Endometrium (tissue), 2 donors: ENCODE measurements at regions not wholly inside any gene's neighbourhood (a gene's known extent, or its start where the extent isn't known, plus 50 kb on each side); places are given as distances from the start of the nearest gene placed in this dataset.
"Not testable (repeated sequence)": the region's sequence is repeated elsewhere in the genome, so short reads cannot be mapped to it uniquely, and the experiment has no call there.

Source experiments
- FAIRE-seq: peaks from 2 replicates; lab custom pipeline; 2012; peaks lifted over from hg19 to GRCh38; lab: Jason Lieb, UNC
- donor health status: control.
- donor health status: control.

GRCh38 chrX:43375136-43375535 is 281.0 kb upstream of the MAOA start:
- no peak for FAIRE-seq

GRCh38 chrX:43380704-43381103 is 275.4 kb upstream of the MAOA start:
- no peak for FAIRE-seq

- no peak for FAIRE-seq
These were observed 269.2 kb upstream of the MAOA start for GRCh38 chrX:43386875-43387274.

GRCh38 chrX:43405191-43405590 is 250.9 kb upstream of the MAOA start:
- no peak for FAIRE-seq

- FAIRE-seq: no peak
These were observed 232.2 kb upstream of the MAOA start for GRCh38 chrX:43423876-43424275.

- FAIRE-seq: no peak
These were observed 219.6 kb upstream of the MAOA start for GRCh38 chrX:43436517-43436916.

GRCh38 chrX:43446752-43447151 is 209.3 kb upstream of the MAOA start:
- no peak for FAIRE-seq

GRCh38 chrX:43448688-43449087 is 207.4 kb upstream of the MAOA start:
- FAIRE-seq: no peak

- no peak for FAIRE-seq
These were observed 205.7 kb upstream of the MAOA start for GRCh38 chrX:43450355-43450754.

- FAIRE-seq: not testable (repeated sequence)
These were observed 204.0 kb upstream of the MAOA start for GRCh38 chrX:43451976-43452686.

- no peak for FAIRE-seq
These were observed 200.0 kb upstream of the MAOA start for GRCh38 chrX:43456063-43456462.

- FAIRE-seq: no peak
These were observed 199.2 kb upstream of the MAOA start for GRCh38 chrX:43456906-43457305.

GRCh38 chrX:43467608-43468234 is 188.4 kb upstream of the MAOA start:
- FAIRE-seq: no peak

GRCh38 chrX:43469391-43470054 is 186.6 kb upstream of the MAOA start:
- FAIRE-seq: no peak

GRCh38 chrX:43474321-43474720 is 181.8 kb upstream of the MAOA start:
- no peak for FAIRE-seq

GRCh38 chrX:43479070-43479469 is 177.0 kb upstream of the MAOA start:
- no peak for FAIRE-seq

GRCh38 chrX:43479850-43480249 is 176.2 kb upstream of the MAOA start:
- FAIRE-seq: no peak

GRCh38 chrX:43481576-43481975 is 174.5 kb upstream of the MAOA start:
- no peak for FAIRE-seq

- no peak for FAIRE-seq
These were observed 162.3 kb upstream of the MAOA start for GRCh38 chrX:43493756-43494155.

GRCh38 chrX:43500246-43500645 is 155.9 kb upstream of the MAOA start:
- no peak for FAIRE-seq

- no peak for FAIRE-seq
These were observed 155.0 kb upstream of the MAOA start for GRCh38 chrX:43500996-43501694.

- no peak for FAIRE-seq
These were observed 151.7 kb upstream of the MAOA start for GRCh38 chrX:43504394-43504793.

- FAIRE-seq: no peak
These were observed 150.3 kb upstream of the MAOA start for GRCh38 chrX:43505769-43506168.
